Osteocyte (in vitro differentiated cells): ENCODE measurements at regions not wholly inside any gene's neighbourhood (a gene's known extent, or its start where the extent isn't known, plus 50 kb on each side); places are given as distances from the start of the nearest gene placed in this dataset.
A peak's percentile ranks its signal among the peaks of the same experiment; 100 is the strongest.

Experiments used
- DNase-seq: peaks from one replicate; pipeline ENCODE4 v3.0.0; 2021; ENCODE audit warnings: mixed read lengths; ENCODE audit not compliant: unreplicated experiment; ENCODE audit errors: extremely low spot score
- H3K27ac Mint-ChIP-seq: one replicate; pipeline ENCODE4 v1.8.0; 2021; ENCODE audit warnings: mild to moderate bottlenecking, mixed read lengths; ENCODE audit not compliant: unreplicated experiment
- H3K27me3 Mint-ChIP-seq: one replicate; pipeline ENCODE4 v1.8.0; 2021; ENCODE audit warnings: mixed read lengths; ENCODE audit not compliant: unreplicated experiment
- H3K36me3 Mint-ChIP-seq: one replicate; pipeline ENCODE4 v1.8.0; 2021; ENCODE audit warnings: mixed read lengths; ENCODE audit not compliant: unreplicated experiment
- H3K4me1 Mint-ChIP-seq: one replicate; pipeline ENCODE4 v1.8.0; 2021; ENCODE audit warnings: mixed read lengths; ENCODE audit not compliant: unreplicated experiment
- H3K4me3 Mint-ChIP-seq: one replicate; pipeline ENCODE4 v1.8.0; 2021; ENCODE audit warnings: mild to moderate bottlenecking, moderate library complexity, mixed read lengths; ENCODE audit not compliant: unreplicated experiment
- H3K9me3 Mint-ChIP-seq: one replicate; pipeline ENCODE4 v1.8.0; 2021; ENCODE audit warnings: mixed read lengths; ENCODE audit not compliant: unreplicated experiment
- TF ChIP-seq, protein P1 (sequence below): fragments of 200-600 bp; sonication (generic); IDR thresholded peaks from 2 replicates; pipeline ENCODE4 v1.5.0; 2021; ENCODE audit warnings: antibody characterized with exemption, mild to moderate bottlenecking, moderate library complexity

DNA sequence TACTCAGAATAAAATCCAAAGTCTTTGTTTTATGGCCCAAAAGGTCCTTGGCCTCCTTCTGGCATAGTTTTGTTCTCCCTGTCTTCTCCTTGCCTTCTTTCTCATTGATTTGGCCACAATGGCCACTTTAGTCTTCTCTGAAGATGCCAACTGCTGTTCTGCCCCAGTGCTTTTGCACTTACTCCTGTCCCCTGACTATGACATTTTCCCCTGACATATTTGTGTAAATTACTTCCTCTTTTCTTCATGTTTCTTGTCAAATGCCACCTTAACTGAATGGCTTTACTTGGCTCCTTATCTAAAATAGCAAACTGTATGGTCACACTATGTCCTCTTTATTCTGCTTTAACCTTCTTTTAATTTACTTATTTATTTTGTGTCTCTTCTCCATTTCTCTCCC lies 484.7 kb upstream of the ARRDC3 start:
- no peaks in the 10 kb centered on the region for H3K27me3 Mint-ChIP-seq

DNA sequence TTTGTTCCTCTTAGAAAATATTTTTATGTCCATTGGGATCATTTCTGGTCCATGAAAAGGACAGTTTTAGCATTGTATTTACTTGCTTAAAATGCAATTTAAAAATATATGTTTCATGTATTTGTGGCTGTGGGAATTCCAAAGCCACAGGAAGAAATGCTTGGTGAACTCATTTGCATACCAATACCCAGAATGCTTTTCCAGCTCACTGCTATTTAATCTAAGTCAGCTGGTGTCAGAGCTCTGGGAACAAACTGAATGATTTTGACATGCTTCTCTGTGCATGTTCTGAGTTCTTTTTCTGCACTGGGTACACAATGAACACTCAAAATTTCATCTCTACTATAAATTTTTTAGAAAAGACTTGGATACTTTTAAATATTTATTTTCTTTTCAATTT lies 482.8 kb upstream of the ARRDC3 start:
- TF ChIP-seq, protein P1, sequence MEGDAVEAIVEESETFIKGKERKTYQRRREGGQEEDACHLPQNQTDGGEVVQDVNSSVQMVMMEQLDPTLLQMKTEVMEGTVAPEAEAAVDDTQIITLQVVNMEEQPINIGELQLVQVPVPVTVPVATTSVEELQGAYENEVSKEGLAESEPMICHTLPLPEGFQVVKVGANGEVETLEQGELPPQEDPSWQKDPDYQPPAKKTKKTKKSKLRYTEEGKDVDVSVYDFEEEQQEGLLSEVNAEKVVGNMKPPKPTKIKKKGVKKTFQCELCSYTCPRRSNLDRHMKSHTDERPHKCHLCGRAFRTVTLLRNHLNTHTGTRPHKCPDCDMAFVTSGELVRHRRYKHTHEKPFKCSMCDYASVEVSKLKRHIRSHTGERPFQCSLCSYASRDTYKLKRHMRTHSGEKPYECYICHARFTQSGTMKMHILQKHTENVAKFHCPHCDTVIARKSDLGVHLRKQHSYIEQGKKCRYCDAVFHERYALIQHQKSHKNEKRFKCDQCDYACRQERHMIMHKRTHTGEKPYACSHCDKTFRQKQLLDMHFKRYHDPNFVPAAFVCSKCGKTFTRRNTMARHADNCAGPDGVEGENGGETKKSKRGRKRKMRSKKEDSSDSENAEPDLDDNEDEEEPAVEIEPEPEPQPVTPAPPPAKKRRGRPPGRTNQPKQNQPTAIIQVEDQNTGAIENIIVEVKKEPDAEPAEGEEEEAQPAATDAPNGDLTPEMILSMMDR: no peak
- DNase-seq: no peak
- H3K27ac Mint-ChIP-seq: no peak overlapping the region

More for the DNA sequence above, 484.7 kb upstream of the ARRDC3 start:
- no peak overlapping the region for H3K4me3 Mint-ChIP-seq
- TF ChIP-seq, protein P1: no peak
- no peak overlapping the region for H3K27ac Mint-ChIP-seq
- no peak for DNase-seq
- H3K9me3 Mint-ChIP-seq: no peaks in the 10 kb centered on the region
- no peaks in the 10 kb centered on the region for H3K36me3 Mint-ChIP-seq
- peaks cover 18% of the 10 kb centered on the region for H3K4me1 Mint-ChIP-seq

DNA sequence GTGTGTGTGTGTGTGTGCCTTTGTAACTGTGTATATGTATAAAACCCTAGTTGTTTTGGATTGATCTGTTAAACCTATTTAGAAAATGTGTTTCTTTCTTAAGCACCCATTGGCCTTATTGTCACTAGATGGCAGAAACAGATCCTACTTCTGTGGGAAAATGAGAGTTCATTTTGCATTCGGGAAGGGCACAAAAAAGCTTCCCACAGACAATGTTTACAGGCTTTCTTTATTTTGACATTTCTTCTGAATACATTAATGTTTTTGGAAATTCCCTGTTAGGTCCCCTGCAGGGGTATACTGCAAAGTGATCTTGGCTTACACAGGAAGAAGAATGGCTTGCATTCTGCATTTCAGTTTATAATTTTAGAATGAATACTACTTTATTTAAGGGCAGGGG lies 481.8 kb upstream of the ARRDC3 start:
- no peaks in the 10 kb centered on the region for H3K9me3 Mint-ChIP-seq
- no peaks in the 10 kb centered on the region for H3K27me3 Mint-ChIP-seq
- DNase-seq: no peak
- H3K4me3 Mint-ChIP-seq: peak overlapping the region; percentile 42
- TF ChIP-seq, protein P1: peak; percentile 46
- no peaks in the 10 kb centered on the region for H3K36me3 Mint-ChIP-seq
- peak overlapping the region; percentile 68 for H3K27ac Mint-ChIP-seq
- H3K4me1 Mint-ChIP-seq: peaks cover 18% of the 10 kb centered on the region

More for the DNA sequence above, 482.8 kb upstream of the ARRDC3 start:
- Mint-ChIP-seq H3K27me3 (no peaks in the 10 kb centered on the region), H3K4me3 (no peak overlapping the region), H3K9me3 (no peaks in the 10 kb centered on the region), H3K4me1 (peaks cover 18% of the 10 kb centered on the region), H3K36me3 (no peaks in the 10 kb centered on the region)

DNA sequence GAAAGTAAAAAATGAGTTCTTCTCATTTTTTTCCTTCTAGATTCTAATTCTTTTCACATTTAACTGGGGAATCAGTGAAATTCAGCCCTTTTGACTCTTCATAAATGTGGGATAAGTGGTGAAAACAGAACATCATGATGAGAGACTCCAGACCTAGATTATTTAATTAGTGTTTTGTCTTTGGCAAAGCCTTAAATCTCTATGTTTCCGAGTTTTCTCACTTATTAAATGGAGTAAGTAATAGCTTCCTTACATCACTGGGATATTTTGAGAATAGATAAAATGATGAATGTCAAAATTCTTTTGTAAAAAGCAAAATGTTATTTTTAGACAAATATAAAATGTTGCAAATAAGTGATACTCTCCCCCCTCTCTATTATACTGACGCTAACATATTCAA lies 468.6 kb upstream of the ARRDC3 start:
- Mint-ChIP-seq H3K4me1 (peaks cover 46% of the 10 kb centered on the region), H3K36me3 (no peaks in the 10 kb centered on the region), H3K4me3 (no peak overlapping the region), H3K27me3 (no peaks in the 10 kb centered on the region), H3K9me3 (peaks cover 4% of the 10 kb centered on the region), H3K27ac (peak overlapping the region; percentile 55)
- DNase-seq: no peak
- TF ChIP-seq, protein P1: no peak

DNA sequence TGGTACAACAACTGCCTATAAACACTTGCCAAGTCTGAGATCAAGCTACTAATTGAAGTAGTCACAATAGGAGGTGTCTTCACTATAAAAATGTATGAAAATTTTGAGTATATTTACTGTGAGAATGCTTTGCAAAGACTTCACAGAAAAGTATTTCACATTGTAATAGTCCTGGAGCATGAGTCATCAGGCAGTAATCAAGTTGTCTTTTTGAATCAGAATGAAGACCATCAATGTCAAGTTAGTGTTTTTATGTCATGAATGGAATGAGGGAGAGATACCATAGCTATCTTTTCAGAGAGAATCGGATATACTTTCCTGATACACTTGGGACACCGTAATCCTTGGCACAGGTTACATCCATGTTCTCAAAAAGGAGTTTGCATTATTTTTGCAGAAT lies 466.9 kb upstream of the ARRDC3 start:
- Mint-ChIP-seq H3K9me3 (peaks cover 4% of the 10 kb centered on the region), H3K27ac (peak overlapping the region; percentile 73), H3K36me3 (no peaks in the 10 kb centered on the region), H3K4me1 (peaks cover 46% of the 10 kb centered on the region), H3K27me3 (no peaks in the 10 kb centered on the region), H3K4me3 (no peak overlapping the region)
- no peak for DNase-seq
- TF ChIP-seq, protein P1: no peak
